PFSK-1 (cell line): ENCODE measurements at regions not wholly inside any gene's neighbourhood (a gene's known extent, or its start where the extent isn't known, plus 50 kb on each side); places are given as distances from the start of the nearest gene placed in this dataset.

ENCODE experiments used
- FOXP2 ChIP-seq: optimal IDR thresholded peaks from 2 replicates; pipeline ENCODE3; 2011; ENCODE audit warnings: borderline replicate concordance, control low read depth, inconsistent platforms; ENCODE audit not compliant: insufficient read depth; ENCODE audit errors: extremely low read length, extremely low read depth
- POLR2AphosphoS5 ChIP-seq: IDR thresholded peaks from 2 replicates; pipeline ENCODE4 v1.6.1; 2012; ENCODE audit warnings: low read depth, mild to moderate bottlenecking, control low read depth, low read length, moderate library complexity
- REST ChIP-seq, 2 experiments: IDR thresholded peaks; 2 replicates each; pipeline versions ENCODE4 v1.6.1 to v1.8.0; 2011 to 2012; ENCODE audit warnings: low read depth in 2 of 2, low read length in 2 of 2, control low read depth in 1 of 2, inconsistent platforms in 1 of 2, mild to moderate bottlenecking in 1 of 2, moderate library complexity in 1 of 2; ENCODE audit not compliant: insufficient read depth in 1 of 2
- SIN3A ChIP-seq: IDR thresholded peaks from 2 replicates; pipeline ENCODE4 v1.6.1; 2012; ENCODE audit warnings: mild to moderate bottlenecking, low read length, moderate library complexity, borderline replicate concordance; ENCODE audit not compliant: insufficient read depth
- TAF1 ChIP-seq: IDR thresholded peaks from 2 replicates; pipeline ENCODE4 v1.6.1; 2012; ENCODE audit warnings: low read length, control low read depth, borderline replicate concordance; ENCODE audit not compliant: insufficient read depth

- no peak for TF ChIP-seq POLR2AphosphoS5
- TF ChIP-seq TAF1: no peak
- no peak for TF ChIP-seq FOXP2
- no peak for TF ChIP-seq REST (IDR thresholded peaks at IDR 0.05; ENCODE audit: insufficient read depth in 1 of 2, low read depth in 2 of 2, low read length in 2 of 2)
- TF ChIP-seq SIN3A: no peak
These were observed 87.0 kb upstream of the ACTBL2 start for GRCh38 chr5:57569601-57570000.

GRCh38 chr5:57568136-57568535 is 85.5 kb upstream of the ACTBL2 start:
- no peak for TF ChIP-seq TAF1
- TF ChIP-seq POLR2AphosphoS5: no peak
- TF ChIP-seq REST (IDR thresholded peaks at IDR 0.05; ENCODE audit: insufficient read depth in 1 of 2, low read depth in 2 of 2, low read length in 2 of 2): no peak
- TF ChIP-seq FOXP2: no peak
- no peak for TF ChIP-seq SIN3A

GRCh38 chr5:57566914-57567313 is 84.3 kb upstream of the ACTBL2 start:
- TF ChIP-seq TAF1 (no peak), POLR2AphosphoS5 (no peak), FOXP2 (no peak), REST (IDR thresholded peaks at IDR 0.05; ENCODE audit: insufficient read depth in 1 of 2, low read depth in 2 of 2, low read length in 2 of 2) (no peak), SIN3A (no peak)

GRCh38 chr5:57561231-57561842 is 78.7 kb upstream of the ACTBL2 start:
- no peak for TF ChIP-seq SIN3A
- TF ChIP-seq REST (IDR thresholded peaks at IDR 0.05; ENCODE audit: insufficient read depth in 1 of 2, low read depth in 2 of 2, low read length in 2 of 2): no peak
- TF ChIP-seq POLR2AphosphoS5: no peak
- no peak for TF ChIP-seq FOXP2

GRCh38 chr5:57559110-57559635 is 76.6 kb upstream of the ACTBL2 start:
- TF ChIP-seq REST (IDR thresholded peaks at IDR 0.05; ENCODE audit: insufficient read depth in 1 of 2, low read depth in 2 of 2, low read length in 2 of 2) (no peak), SIN3A (no peak), POLR2AphosphoS5 (no peak), FOXP2 (no peak), TAF1 (no peak)
